GM19372 (cell line): ENCODE measurements at regions not wholly inside any gene's neighbourhood (a gene's known extent, or its start where the extent isn't known, plus 50 kb on each side); places are given as distances from the start of the nearest gene placed in this dataset.
"Not testable (repeated sequence)": the region's sequence is repeated elsewhere in the genome, so short reads cannot be mapped to it uniquely, and the experiment has no call there.

Source experiments
- ATAC-seq: cut with Tn5 transposase; IDR thresholded peaks from one replicate; pipeline ENCODE4 v1.9.1; 2021; ENCODE audit warnings: mild to moderate bottlenecking, low read depth, moderate library complexity; ENCODE audit not compliant: unreplicated experiment

- ATAC-seq, result no peak
These were observed 233.2 kb upstream of the BTG1 start for GRCh38 chr12:92378682-92379479.

GRCh38 chr12:92375504-92375903 lies 229.9 kb upstream of the BTG1 start:
- ATAC-seq, result not testable (repeated sequence)

GRCh38 chr12:92370828-92371227 lies 225.2 kb upstream of the BTG1 start:
- no peak for ATAC-seq

GRCh38 chr12:92369636-92370035 lies 224.0 kb upstream of the BTG1 start:
- ATAC-seq, result no peak

GRCh38 chr12:92369056-92369455 lies 223.4 kb upstream of the BTG1 start:
- no peak for ATAC-seq

- ATAC-seq, result no peak
These were observed 220.2 kb upstream of the BTG1 start for GRCh38 chr12:92365836-92366235.

GRCh38 chr12:92365333-92365732 lies 219.7 kb upstream of the BTG1 start:
- no peak for ATAC-seq

- peak; percentile 64 for ATAC-seq
These were observed 217.9 kb upstream of the BTG1 start for GRCh38 chr12:92363295-92364146.

GRCh38 chr12:92362785-92363184 lies 217.1 kb upstream of the BTG1 start:
- peak; percentile 44 for ATAC-seq

GRCh38 chr12:92362126-92362525 lies 216.5 kb upstream of the BTG1 start:
- no peak for ATAC-seq

GRCh38 chr12:92360543-92360942 lies 214.9 kb upstream of the BTG1 start:
- no peak for ATAC-seq

GRCh38 chr12:92359581-92360209 lies 214.0 kb upstream of the BTG1 start:
- no peak for ATAC-seq

- ATAC-seq, result no peak
These were observed 212.1 kb upstream of the BTG1 start for GRCh38 chr12:92357584-92358261.

- no peak for ATAC-seq
These were observed 210.8 kb upstream of the BTG1 start for GRCh38 chr12:92356425-92356824.

GRCh38 chr12:92349635-92350034 lies 204.0 kb upstream of the BTG1 start:
- ATAC-seq, result no peak

- ATAC-seq, result no peak
These were observed 196.9 kb upstream of the BTG1 start for GRCh38 chr12:92342574-92342973.

- no peak for ATAC-seq
These were observed 195.5 kb upstream of the BTG1 start for GRCh38 chr12:92341065-92341668.

- no peak for ATAC-seq
These were observed 194.9 kb upstream of the BTG1 start for GRCh38 chr12:92340441-92341064.

GRCh38 chr12:92340003-92340402 lies 194.4 kb upstream of the BTG1 start:
- ATAC-seq, result no peak
